HEK293 (cell line): ENCODE measurements at regions not wholly inside any gene's neighbourhood (a gene's known extent, or its start where the extent isn't known, plus 50 kb on each side); places are given as distances from the start of the nearest gene placed in this dataset.

Source experiments
- BCL11A ChIP-seq: fragments of 450-650 bp; formaldehyde crosslinking; IDR thresholded peaks from 2 replicates; pipeline ENCODE4 v1.5.1; 2016; ENCODE audit warnings: low read depth, missing biosample characterization, missing genetic modification characterization
- CTCF ChIP-seq: fragments of 450-650 bp; formaldehyde crosslinking; IDR thresholded peaks from 2 replicates; pipeline ENCODE4 v1.5.1; 2016; ENCODE audit warnings: missing biosample characterization, missing genetic modification characterization
- HOXA7 ChIP-seq: sonication (generic); formaldehyde crosslinking; IDR thresholded peaks from 2 replicates; pipeline ENCODE4 v1.8.1; 2022; ENCODE audit warnings: missing genetic modification reagents, borderline replicate concordance
- OSR2 ChIP-seq: fragments of 450-650 bp; formaldehyde crosslinking; IDR thresholded peaks from 2 replicates; pipeline ENCODE4 v1.5.1; 2016; ENCODE audit warnings: missing biosample characterization, missing genetic modification characterization
- PATZ1 ChIP-seq: fragments of 450-650 bp; formaldehyde crosslinking; IDR thresholded peaks from 2 replicates; pipeline ENCODE4 v1.5.1; 2016; ENCODE audit warnings: missing biosample characterization, missing genetic modification characterization
- REST ChIP-seq: fragments of 450-650 bp; formaldehyde crosslinking; IDR thresholded peaks from 2 replicates; pipeline ENCODE4 v1.5.1; 2016; ENCODE audit warnings: missing biosample characterization, missing genetic modification characterization
- YY1 ChIP-seq: fragments of 450-650 bp; formaldehyde crosslinking; IDR thresholded peaks from 2 replicates; pipeline ENCODE4 v1.5.1; 2018; ENCODE audit warnings: missing biosample characterization, missing genetic modification characterization
- ZBTB26 ChIP-seq: fragments of 450-650 bp; formaldehyde crosslinking; optimal IDR thresholded peaks from 2 replicates; pipeline ENCODE3; 2016; ENCODE audit warnings: missing biosample characterization, mild to moderate bottlenecking, missing genetic modification characterization
- ZNF350 ChIP-seq: fragments of 450-650 bp; formaldehyde crosslinking; IDR thresholded peaks from 2 replicates; pipeline ENCODE4 v1.5.0; 2017; ENCODE audit warnings: missing biosample characterization, mild to moderate bottlenecking, missing genetic modification characterization
- ZNF37A ChIP-seq: fragments of 450-650 bp; IDR thresholded peaks from 2 replicates; pipeline ENCODE4 v1.5.1; 2018; ENCODE audit warnings: missing biosample characterization, missing genetic modification characterization
- ZNF529 ChIP-seq: fragments of 450-650 bp; formaldehyde crosslinking; IDR thresholded peaks from 2 replicates; pipeline ENCODE4 v1.5.1; 2017; ENCODE audit warnings: missing genetic modification characterization, missing biosample characterization; ENCODE audit not compliant: insufficient replicate concordance
- ZNF561 ChIP-seq: fragments of 450-650 bp; IDR thresholded peaks from 2 replicates; pipeline ENCODE4 v1.5.1; 2018; ENCODE audit warnings: missing biosample characterization, missing genetic modification characterization, borderline replicate concordance
- ZNF747 ChIP-seq: fragments of 450-650 bp; formaldehyde crosslinking; IDR thresholded peaks from 2 replicates; pipeline ENCODE4 v1.5.1; 2016; ENCODE audit warnings: missing biosample characterization, missing genetic modification characterization

- no peak for TF ChIP-seq REST
- TF ChIP-seq CTCF, result no peak
- no peak for TF ChIP-seq ZNF350 (tag by site-specific recombination)
- no peak for TF ChIP-seq ZNF37A (tag by site-specific recombination)
- TF ChIP-seq BCL11A (tag by site-specific recombination), result no peak
- TF ChIP-seq ZNF747 (tag by site-specific recombination), result no peak
- TF ChIP-seq ZNF529 (tag by site-specific recombination), result no peak
- no peak for TF ChIP-seq OSR2 (tag by site-specific recombination)
- TF ChIP-seq HOXA7, result no peak
- no peak for TF ChIP-seq PATZ1 (tag by site-specific recombination)
- no peak for TF ChIP-seq ZBTB26
- TF ChIP-seq ZNF561 (tag by site-specific recombination), result no peak
- no peak for TF ChIP-seq YY1 (tag by site-specific recombination)
Measured at GRCh38 chr2:175476374-175476773, 294.9 kb upstream of the ATP5MC3 start.
